ENCODE measurements at regions not wholly inside any gene's neighbourhood (a gene's known extent, or its start where the extent isn't known, plus 50 kb on each side); places are given as distances from the start of the nearest gene placed in this dataset.
"Not testable (repeated sequence)": the region's sequence is repeated elsewhere in the genome, so short reads cannot be mapped to it uniquely, and the experiment has no call there.

- WGBS, 2 donors = 60 to 62% methylated on average over 7 of the region's 7 CpGs
- no peak for DNase-seq
Measured at GRCh38 chr5:71790433-71790832, 71.4 kb downstream of the CARTPT start.

GRCh38 chr5:71792041-71792440, 73.0 kb downstream of the CARTPT start:
- H3K4me3 ChIP-seq; H3K27ac ChIP-seq; H3K9me3 ChIP-seq; H3K36me3 ChIP-seq; H3K27me3 ChIP-seq; DNase-seq; H3K4me1 ChIP-seq; intact Hi-C loops (cut with DNase I): not testable (repeated sequence)
- 87 to 88% methylated on average over 2 of the region's 2 CpGs for WGBS, 2 donors

More at GRCh38 chr5:71790433-71790832, 71.4 kb downstream of the CARTPT start:
- Histone ChIP-seq H3K4me3 (no peak overlapping the region), H3K9me3 (no peaks in the 10 kb centered on the region), H3K4me1 (no peaks in the 10 kb centered on the region), H3K36me3 (no peaks in the 10 kb centered on the region), H3K27ac (no peak overlapping the region), H3K27me3 (no peaks in the 10 kb centered on the region)
- TF ChIP-seq POLR2AphosphoS5 (IDR thresholded peaks at IDR 0.05) = no peak
- TF ChIP-seq CTCF (IDR thresholded peaks at IDR 0.05) = no peak
- no peak for TF ChIP-seq EP300 (IDR thresholded peaks at IDR 0.05)
- intact Hi-C loops (cut with DNase I) = no loop called here

- H3K4me3 ChIP-seq = no peak overlapping the region
- no peaks in the 10 kb centered on the region for H3K4me1 ChIP-seq
- intact Hi-C loops (cut with DNase I) = no loop called here
- H3K9me3 ChIP-seq = no peaks in the 10 kb centered on the region
- no peaks in the 10 kb centered on the region for H3K36me3 ChIP-seq
- 92 to 97% methylated on average over 37 of the region's 37 CpGs for WGBS, 2 donors
- no peaks in the 10 kb centered on the region for H3K27me3 ChIP-seq
- no peak for TF ChIP-seq POLR2A (IDR thresholded peaks at IDR 0.05)
- TF ChIP-seq EP300 (IDR thresholded peaks at IDR 0.05) = no peak
- no peak for TF ChIP-seq POLR2AphosphoS5 (IDR thresholded peaks at IDR 0.05)
- TF ChIP-seq CTCF (IDR thresholded peaks at IDR 0.05) = no peak
- no peak overlapping the region for H3K27ac ChIP-seq
- no peak for DNase-seq
Measured at GRCh38 chr5:71794061-71794695, 75.1 kb downstream of the CARTPT start.

- H3K4me1 ChIP-seq = no peaks in the 10 kb centered on the region
- TF ChIP-seq POLR2AphosphoS5 (IDR thresholded peaks at IDR 0.05) (no peak), EP300 (IDR thresholded peaks at IDR 0.05) (no peak), CTCF (IDR thresholded peaks at IDR 0.05) (no peak), POLR2A (IDR thresholded peaks at IDR 0.05) (no peak)
- H3K27me3 ChIP-seq = no peaks in the 10 kb centered on the region
- intact Hi-C loops (cut with DNase I) = no loop called here
- no peak for DNase-seq
- H3K4me3 ChIP-seq = no peak overlapping the region
- no peak overlapping the region for H3K27ac ChIP-seq
- no peaks in the 10 kb centered on the region for H3K9me3 ChIP-seq
- H3K36me3 ChIP-seq = no peaks in the 10 kb centered on the region
- 54 to 72% methylated on average over 4 of the region's 4 CpGs for WGBS, 2 donors
Measured at GRCh38 chr5:71802673-71803072, 83.6 kb downstream of the CARTPT start.

GRCh38 chr5:71806711-71807110, 87.6 kb downstream of the CARTPT start:
- no peak for DNase-seq
- Histone ChIP-seq H3K36me3 (no peaks in the 10 kb centered on the region), H3K9me3 (no peaks in the 10 kb centered on the region), H3K4me1 (no peaks in the 10 kb centered on the region), H3K27me3 (no peaks in the 10 kb centered on the region), H3K4me3 (no peak overlapping the region), H3K27ac (no peak overlapping the region)
- intact Hi-C loops (cut with DNase I) = no loop called here
- WGBS, 2 donors = 89 to 90% methylated on average over 1 of the region's 1 CpG
- no peak for TF ChIP-seq CTCF (IDR thresholded peaks at IDR 0.05)
- TF ChIP-seq POLR2A (IDR thresholded peaks at IDR 0.05) = no peak
- TF ChIP-seq EP300 (IDR thresholded peaks at IDR 0.05) = no peak
- no peak for TF ChIP-seq POLR2AphosphoS5 (IDR thresholded peaks at IDR 0.05)
